Mucosa of rectum (tissue), 2 donors: ENCODE measurements at regions not wholly inside any gene's neighbourhood (a gene's known extent, or its start where the extent isn't known, plus 50 kb on each side); places are given as distances from the start of the nearest gene placed in this dataset.
A peak's percentile ranks its signal among the peaks of the same experiment; 100 is the strongest.
"Not testable (repeated sequence)": the region's sequence is repeated elsewhere in the genome, so short reads cannot be mapped to it uniquely, and the experiment has no call there.

Source experiments
- H3K27ac ChIP-seq, 2 donors: one replicate each; pipeline ENCODE4 v1.7.0; 2013; ENCODE audit warnings: inconsistent platforms in 2 of 2, low read depth in 2 of 2, low read length in 2 of 2
- H3K27me3 ChIP-seq, 2 donors: one replicate each; pipeline ENCODE4 v1.7.0; 2013; ENCODE audit warnings: low read length in 2 of 2; ENCODE audit not compliant: control insufficient read depth in 2 of 2, insufficient read depth in 2 of 2
- H3K36me3 ChIP-seq, 2 donors: one replicate each; pipeline ENCODE4 v1.7.0; 2013; ENCODE audit warnings: low read length in 2 of 2; ENCODE audit not compliant: control insufficient read depth in 2 of 2, insufficient read depth in 2 of 2
- H3K4me1 ChIP-seq, 2 donors: one replicate each; pipeline ENCODE4 v1.7.0; 2013; ENCODE audit warnings: low read length in 2 of 2, mild to moderate bottlenecking in 1 of 2; ENCODE audit not compliant: control insufficient read depth in 2 of 2, insufficient read depth in 2 of 2
- H3K4me3 ChIP-seq, 2 donors: one replicate each; pipeline ENCODE4 v1.7.0; 2013; ENCODE audit warnings: low read length in 2 of 2
- H3K9ac ChIP-seq, 2 donors: one replicate each; pipeline ENCODE4 v1.7.0; 2013; ENCODE audit warnings: low read length in 2 of 2, low read depth in 1 of 2, mild to moderate bottlenecking in 1 of 2
- H3K9me3 ChIP-seq, 2 donors: one replicate each; pipeline ENCODE4 v1.7.0; 2013; ENCODE audit warnings: low read length in 2 of 2; ENCODE audit not compliant: control insufficient read depth in 2 of 2
- donor health status: healthy.
- donor health status: Normal muscosa, but diverticular disease.

- peak overlapping the region; percentile 17 to 37 for H3K27ac ChIP-seq
- no peaks in the 10 kb centered on the region for H3K9me3 ChIP-seq
- no peak overlapping the region for H3K9ac ChIP-seq
- H3K27me3 ChIP-seq, result no peaks in the 10 kb centered on the region
- H3K36me3 ChIP-seq, result no peaks in the 10 kb centered on the region
- peaks cover 9 to 14% of the 10 kb centered on the region in 2 donors for H3K4me1 ChIP-seq
- no peak overlapping the region for H3K4me3 ChIP-seq
These were observed 126.5 kb downstream of the ADSS2 start for GRCh38 chr1:244325056-244325758.

GRCh38 chr1:244326757-244327156 is 125.0 kb downstream of the ADSS2 start:
- H3K36me3 ChIP-seq, result no peaks in the 10 kb centered on the region
- H3K4me3 ChIP-seq, result no peak overlapping the region
- H3K4me1 ChIP-seq, result peaks cover 9 to 14% of the 10 kb centered on the region in 2 donors
- no peaks in the 10 kb centered on the region for H3K9me3 ChIP-seq
- H3K9ac ChIP-seq, result no peak overlapping the region
- H3K27me3 ChIP-seq, result no peaks in the 10 kb centered on the region
- no peak overlapping the region for H3K27ac ChIP-seq

- Histone ChIP-seq H3K9me3 (no peaks in the 10 kb centered on the region), H3K9ac (no peak overlapping the region), H3K27me3 (no peaks in the 10 kb centered on the region), H3K4me3 (no peak overlapping the region), H3K27ac (no peak overlapping the region), H3K36me3 (no peaks in the 10 kb centered on the region), H3K4me1 (peaks cover 6 to 13% of the 10 kb centered on the region in 2 donors)
These were observed 124.2 kb downstream of the ADSS2 start for GRCh38 chr1:244327533-244327932.

- Histone ChIP-seq H3K27me3 (no peaks in the 10 kb centered on the region), H3K36me3 (no peaks in the 10 kb centered on the region)
These were observed 123.2 kb downstream of the ADSS2 start for GRCh38 chr1:244328476-244328875.

GRCh38 chr1:244329591-244330317 is 122.0 kb downstream of the ADSS2 start:
- Histone ChIP-seq H3K4me1 (peaks cover 0 to 3% of the 10 kb centered on the region in 2 donors), H3K9ac (no peak overlapping the region), H3K9me3 (no peaks in the 10 kb centered on the region), H3K27ac (no peak overlapping the region), H3K4me3 (no peak overlapping the region), H3K36me3 (no peaks in the 10 kb centered on the region), H3K27me3 (no peaks in the 10 kb centered on the region)

More at GRCh38 chr1:244328476-244328875, 123.2 kb downstream of the ADSS2 start:
- no peaks in the 10 kb centered on the region for H3K9me3 ChIP-seq
- no peak overlapping the region for H3K27ac ChIP-seq
- H3K4me3 ChIP-seq, result no peak overlapping the region
- no peak overlapping the region for H3K9ac ChIP-seq
- peaks cover under 1 to 4% of the 10 kb centered on the region in 2 donors for H3K4me1 ChIP-seq

GRCh38 chr1:244330318-244330625 is 121.4 kb downstream of the ADSS2 start:
- H3K4me1 ChIP-seq, result peaks cover 0 to 3% of the 10 kb centered on the region in 2 donors
- no peak overlapping the region for H3K9ac ChIP-seq
- no peaks in the 10 kb centered on the region for H3K27me3 ChIP-seq
- no peak overlapping the region for H3K4me3 ChIP-seq
- H3K27ac ChIP-seq, result no peak overlapping the region
- no peaks in the 10 kb centered on the region for H3K36me3 ChIP-seq
- H3K9me3 ChIP-seq, result no peaks in the 10 kb centered on the region

GRCh38 chr1:244332761-244333160 is 118.9 kb downstream of the ADSS2 start:
- H3K4me3 ChIP-seq, H3K9me3 ChIP-seq, H3K9ac ChIP-seq, H3K4me1 ChIP-seq, H3K27me3 ChIP-seq, H3K36me3 ChIP-seq, H3K27ac ChIP-seq: not testable (repeated sequence)

GRCh38 chr1:244334315-244334714 is 117.4 kb downstream of the ADSS2 start:
- H3K27me3 ChIP-seq, H3K27ac ChIP-seq, H3K9ac ChIP-seq, H3K36me3 ChIP-seq, H3K4me1 ChIP-seq, H3K9me3 ChIP-seq, H3K4me3 ChIP-seq: not testable (repeated sequence)

- not testable (repeated sequence) for H3K36me3 ChIP-seq, H3K9ac ChIP-seq, H3K9me3 ChIP-seq, H3K27me3 ChIP-seq, H3K4me1 ChIP-seq, H3K27ac ChIP-seq, H3K4me3 ChIP-seq
These were observed 116.9 kb downstream of the ADSS2 start for GRCh38 chr1:244334842-244335241.

GRCh38 chr1:244335456-244335855 is 116.3 kb downstream of the ADSS2 start:
- Histone ChIP-seq H3K4me3 (no peak overlapping the region), H3K27ac (no peak overlapping the region), H3K9ac (no peak overlapping the region), H3K9me3 (no peaks in the 10 kb centered on the region), H3K4me1 (no peaks in the 10 kb centered on the region), H3K27me3 (no peaks in the 10 kb centered on the region), H3K36me3 (no peaks in the 10 kb centered on the region)
